Osteoblast (primary cell): ENCODE measurements at regions not wholly inside any gene's neighbourhood (a gene's known extent, or its start where the extent isn't known, plus 50 kb on each side); places are given as distances from the start of the nearest gene placed in this dataset.

Source experiments
- DNase-seq: peaks from one replicate; pipeline ENCODE4 v3.0.0; 2011; ENCODE audit warnings: low spot score, mixed read lengths; ENCODE audit not compliant: insufficient read length; ENCODE audit errors: missing footprints
- H2AFZ ChIP-seq: 2 replicates; pipeline ENCODE4 v1.6.0; 2011; ENCODE audit warnings: mild to moderate bottlenecking, low read length
- H3K27ac ChIP-seq: 2 replicates; pipeline ENCODE4 v1.5.1; 2011; ENCODE audit warnings: mild to moderate bottlenecking, low read depth, low read length, moderate library complexity
- H3K27me3 ChIP-seq: 2 replicates; pipeline ENCODE4 v1.6.0; 2012; ENCODE audit warnings: mild to moderate bottlenecking, control low read depth, inconsistent platforms, low read length, moderate library complexity; ENCODE audit not compliant: insufficient read depth
- H3K36me3 ChIP-seq: 2 replicates; pipeline ENCODE4 v1.5.1; 2011; ENCODE audit warnings: mild to moderate bottlenecking, low read length, control low read depth, moderate library complexity; ENCODE audit not compliant: insufficient read depth
- H3K4me1 ChIP-seq: 2 replicates; pipeline ENCODE4 v1.5.1; 2011; ENCODE audit warnings: mild to moderate bottlenecking, low read length, control low read depth, moderate library complexity; ENCODE audit not compliant: insufficient read depth
- H3K4me2 ChIP-seq: 2 replicates; pipeline ENCODE4 v1.6.0; 2011; ENCODE audit warnings: mild to moderate bottlenecking, low read length; ENCODE audit not compliant: insufficient read depth
- H3K4me3 ChIP-seq: fragments of 200-600 bp; sonication (generic); 3 replicates; pipeline ENCODE4 v1.5.1; 2012; ENCODE audit warnings: mild to moderate bottlenecking, low read length, inconsistent platforms; ENCODE audit not compliant: insufficient read depth
- H3K79me2 ChIP-seq: 2 replicates; pipeline ENCODE4 v1.6.0; 2012; ENCODE audit warnings: mild to moderate bottlenecking, low read length, control low read depth, inconsistent platforms; ENCODE audit not compliant: insufficient read depth
- H3K9me3 ChIP-seq: 2 replicates; pipeline ENCODE4 v1.5.1; 2011; ENCODE audit warnings: low read depth, low read length, control low read depth
- H4K20me1 ChIP-seq: 2 replicates; pipeline ENCODE4 v1.6.0; 2012; ENCODE audit warnings: mild to moderate bottlenecking, low read length, control low read depth; ENCODE audit not compliant: insufficient read depth
- CTCF ChIP-seq: IDR thresholded peaks from 2 replicates; pipeline ENCODE4 v1.5.1; 2011; ENCODE audit warnings: mild to moderate bottlenecking, low read depth, low read length, moderate library complexity; ENCODE audit errors: extremely low read depth

GRCh38 chr12:107963635-107964034, 165.5 kb upstream of the WSCD2 start:
- H3K9me3 ChIP-seq: no peaks in the 10 kb centered on the region
- no peak for TF ChIP-seq CTCF
- H3K4me3 ChIP-seq: no peak overlapping the region
- H3K79me2 ChIP-seq: no peaks in the 10 kb centered on the region
- DNase-seq: no peak
- no peaks in the 10 kb centered on the region for H3K36me3 ChIP-seq
- no peak overlapping the region for H2AFZ ChIP-seq
- no peaks in the 10 kb centered on the region for H4K20me1 ChIP-seq
- H3K4me1 ChIP-seq: no peaks in the 10 kb centered on the region
- no peak overlapping the region for H3K4me2 ChIP-seq
- H3K27me3 ChIP-seq: no peaks in the 10 kb centered on the region
- H3K27ac ChIP-seq: no peak overlapping the region

GRCh38 chr12:107967170-107967569, 161.9 kb upstream of the WSCD2 start:
- Histone ChIP-seq H3K4me2 (no peak overlapping the region), H3K4me1 (no peaks in the 10 kb centered on the region), H3K27me3 (no peaks in the 10 kb centered on the region), H3K36me3 (no peaks in the 10 kb centered on the region), H3K4me3 (no peak overlapping the region), H2AFZ (no peak overlapping the region), H3K9me3 (no peaks in the 10 kb centered on the region), H4K20me1 (no peaks in the 10 kb centered on the region), H3K27ac (no peak overlapping the region), H3K79me2 (no peaks in the 10 kb centered on the region)
- no peak for TF ChIP-seq CTCF
- no peak for DNase-seq

- no peaks in the 10 kb centered on the region for H3K27me3 ChIP-seq
- TF ChIP-seq CTCF: no peak
- no peaks in the 10 kb centered on the region for H3K4me1 ChIP-seq
- no peaks in the 10 kb centered on the region for H4K20me1 ChIP-seq
- no peak overlapping the region for H3K4me2 ChIP-seq
- no peaks in the 10 kb centered on the region for H3K79me2 ChIP-seq
- H3K36me3 ChIP-seq: no peaks in the 10 kb centered on the region
- no peak overlapping the region for H3K27ac ChIP-seq
- no peak for DNase-seq
- H3K9me3 ChIP-seq: no peaks in the 10 kb centered on the region
- no peak overlapping the region for H3K4me3 ChIP-seq
- H2AFZ ChIP-seq: no peak overlapping the region
These were observed 155.1 kb upstream of the WSCD2 start for GRCh38 chr12:107973950-107974349.

- Histone ChIP-seq H4K20me1 (no peaks in the 10 kb centered on the region), H3K4me2 (no peak overlapping the region), H3K36me3 (no peaks in the 10 kb centered on the region), H3K4me3 (no peak overlapping the region), H3K27ac (no peak overlapping the region), H3K79me2 (no peaks in the 10 kb centered on the region), H3K27me3 (no peaks in the 10 kb centered on the region), H3K4me1 (no peaks in the 10 kb centered on the region), H3K9me3 (no peaks in the 10 kb centered on the region), H2AFZ (no peak overlapping the region)
- TF ChIP-seq CTCF: no peak
- DNase-seq: no peak
These were observed 152.8 kb upstream of the WSCD2 start for GRCh38 chr12:107976331-107976730.
